Activated T-cell treated with anti-CD3 and anti-CD28 coated beads for 4 hours (primary cell): ENCODE measurements at regions not wholly inside any gene's neighbourhood (a gene's known extent, or its start where the extent isn't known, plus 50 kb on each side); places are given as distances from the start of the nearest gene placed in this dataset.

Source experiments
- DNase-seq: peaks from one replicate; pipeline ENCODE4 v3.0.0-alpha.2; 2020

DNA sequence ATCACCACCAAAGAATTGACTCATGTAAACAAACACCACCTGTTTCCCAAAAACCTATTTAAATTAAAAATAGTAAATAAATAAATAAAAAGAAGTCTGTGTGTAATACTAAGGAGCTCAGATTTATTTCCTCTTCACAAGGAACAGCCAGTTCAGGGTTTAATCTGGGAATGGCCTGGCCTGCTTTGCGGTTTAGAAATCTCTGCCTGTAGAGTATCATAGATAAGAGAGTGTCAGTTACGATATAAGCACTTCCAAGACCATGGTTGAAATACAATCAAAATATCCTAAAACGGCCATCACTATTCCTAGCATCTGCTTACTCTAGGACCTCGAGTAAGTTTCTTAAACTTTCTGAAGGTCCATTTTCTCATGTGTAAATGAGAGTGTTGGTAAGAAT is 274.4 kb downstream of the PLPP3 start:
- DNase-seq: no peak

- no peak for DNase-seq
These were observed 275.6 kb downstream of the PLPP3 start for GRCh38 chr1:56303805-56304204.

- DNase-seq: no peak
These were observed 276.5 kb downstream of the PLPP3 start for GRCh38 chr1:56302878-56303277.

GRCh38 chr1:56301791-56302190 is 277.6 kb downstream of the PLPP3 start:
- no peak for DNase-seq

- DNase-seq: no peak
These were observed 278.5 kb downstream of the PLPP3 start for GRCh38 chr1:56300836-56301235.

DNA sequence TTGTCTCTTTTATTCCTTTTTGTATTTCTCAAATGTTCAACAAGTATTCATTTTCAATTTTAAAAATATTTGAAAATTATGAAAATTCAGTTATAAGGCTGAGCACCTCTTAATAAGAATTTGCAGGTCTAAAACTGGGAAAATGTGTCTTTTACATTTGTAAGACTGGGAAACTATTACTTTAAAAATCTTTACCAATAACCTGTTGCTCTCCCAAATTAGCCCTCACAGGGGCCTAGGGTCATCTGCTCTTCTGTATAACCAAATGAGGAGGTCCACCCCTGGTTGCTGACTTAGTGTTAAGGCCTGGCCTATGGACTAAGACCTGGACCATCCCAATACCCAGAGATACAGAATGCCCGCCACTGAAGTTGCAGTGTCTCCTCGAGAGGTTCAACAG is 280.5 kb downstream of the PLPP3 start:
- DNase-seq: no peak

DNA sequence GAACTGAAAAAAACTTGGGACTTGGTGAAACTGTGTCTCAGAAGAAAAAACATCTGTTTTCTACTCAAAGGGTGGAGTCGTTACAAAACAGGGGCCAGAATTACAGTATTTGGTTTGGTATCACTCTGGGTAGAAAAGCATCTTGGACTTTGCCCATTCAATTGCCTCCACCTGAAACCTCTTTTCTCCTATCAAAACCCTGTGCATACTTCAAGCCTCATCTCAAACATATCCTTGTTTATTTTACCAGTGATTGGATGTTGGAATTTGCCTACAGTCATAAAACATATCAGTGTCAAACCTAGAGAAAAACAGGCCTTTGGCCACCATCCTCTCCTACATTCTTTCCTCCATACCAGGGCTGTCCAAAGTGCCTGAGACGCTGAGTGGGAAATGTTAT is 281.5 kb downstream of the PLPP3 start:
- no peak for DNase-seq

DNA sequence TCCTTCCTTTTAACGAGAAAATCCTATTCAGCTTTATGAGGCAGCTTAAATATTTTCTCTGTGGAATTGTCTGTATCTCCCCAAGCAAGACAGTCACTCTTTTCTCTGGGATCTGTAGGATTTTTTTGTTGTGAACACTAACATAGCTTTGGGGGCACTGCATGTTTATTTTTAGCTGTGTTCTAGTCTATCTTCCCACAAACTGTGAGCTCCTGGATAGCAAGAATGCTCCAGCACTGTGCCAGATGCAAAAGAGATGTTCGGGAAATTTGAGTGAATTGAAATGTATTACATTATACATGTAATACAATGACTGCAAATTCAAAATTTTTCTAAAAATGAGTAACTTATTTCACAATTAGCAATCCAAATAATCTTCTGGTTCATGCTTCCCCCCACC is 282.2 kb downstream of the PLPP3 start:
- DNase-seq: no peak

DNA sequence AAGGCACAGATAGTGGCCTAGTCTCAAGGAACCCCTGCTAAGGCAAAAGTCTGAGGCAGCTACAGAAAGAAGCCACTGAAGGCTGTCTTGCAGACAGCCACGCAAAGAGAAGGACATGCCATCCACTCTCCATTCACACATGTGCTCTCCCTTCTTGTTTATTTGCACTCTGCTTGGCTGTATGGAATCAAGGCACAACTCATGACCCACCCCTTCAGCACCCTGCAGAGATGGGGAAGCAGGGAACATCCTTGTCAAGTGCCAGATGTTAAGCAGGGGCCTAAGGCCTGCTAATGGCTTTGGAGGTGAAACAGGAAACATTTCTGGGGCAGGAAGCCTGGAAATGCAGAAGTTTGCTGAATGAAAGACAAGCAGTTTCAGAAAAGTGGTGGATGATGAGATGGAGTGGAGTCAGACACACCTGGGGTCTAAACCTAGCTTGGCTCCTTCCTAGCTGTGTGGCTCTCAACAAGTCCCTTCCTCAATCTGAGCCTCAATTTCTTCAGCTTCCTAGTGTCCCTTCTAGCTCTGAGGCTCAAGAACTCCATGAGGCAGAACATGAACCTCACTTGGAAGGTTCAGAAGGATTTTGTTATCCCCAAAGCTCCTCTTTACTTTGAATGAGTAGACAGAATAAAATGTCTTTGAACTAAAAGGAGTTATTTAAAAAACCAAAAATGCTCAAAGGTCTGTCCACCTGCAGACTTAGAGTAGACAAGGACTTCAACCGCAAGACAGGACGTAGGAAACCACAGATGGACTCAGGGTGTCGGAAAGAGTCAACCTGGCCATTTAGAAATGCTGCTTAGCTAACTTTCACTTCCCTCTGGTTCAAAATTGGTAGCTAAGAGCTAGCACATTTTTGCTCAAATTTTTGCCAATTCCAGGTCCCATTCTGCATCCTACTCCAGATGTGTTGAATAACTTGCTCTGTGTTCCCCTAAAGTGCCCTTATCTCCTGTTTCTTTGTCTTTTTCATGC is 283.1 kb downstream of the PLPP3 start:
- no peak for DNase-seq

- DNase-seq: no peak
These were observed 287.9 kb downstream of the PLPP3 start for GRCh38 chr1:56291374-56291919.

GRCh38 chr1:56289260-56289659 is 290.1 kb downstream of the PLPP3 start:
- no peak for DNase-seq

DNA sequence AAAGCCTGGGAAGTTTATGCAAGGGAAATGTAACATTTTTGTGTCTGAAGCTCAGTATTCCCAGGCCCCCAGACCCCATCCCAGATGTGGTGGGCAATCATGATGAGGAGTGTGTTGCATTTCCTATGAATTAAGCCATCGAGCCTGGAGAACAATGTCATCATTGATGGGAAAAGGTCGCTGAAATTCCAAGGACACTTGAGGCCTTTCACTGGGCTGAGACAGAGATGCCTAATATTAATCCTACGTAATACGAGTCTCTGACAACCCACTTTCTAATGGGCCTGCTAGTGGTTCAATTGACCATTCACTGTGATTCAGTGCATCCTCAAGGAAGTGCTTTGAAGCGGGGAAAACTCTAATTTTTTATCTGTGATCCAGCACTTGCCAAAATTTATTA is 291.6 kb downstream of the PLPP3 start:
- no peak for DNase-seq

- no peak for DNase-seq
These were observed 292.4 kb downstream of the PLPP3 start for GRCh38 chr1:56286956-56287355.

GRCh38 chr1:56286506-56286905 is 292.9 kb downstream of the PLPP3 start:
- DNase-seq: no peak

- no peak for DNase-seq
These were observed 293.6 kb downstream of the PLPP3 start for GRCh38 chr1:56285554-56286402.

GRCh38 chr1:56284928-56285327 is 294.4 kb downstream of the PLPP3 start:
- no peak for DNase-seq

DNA sequence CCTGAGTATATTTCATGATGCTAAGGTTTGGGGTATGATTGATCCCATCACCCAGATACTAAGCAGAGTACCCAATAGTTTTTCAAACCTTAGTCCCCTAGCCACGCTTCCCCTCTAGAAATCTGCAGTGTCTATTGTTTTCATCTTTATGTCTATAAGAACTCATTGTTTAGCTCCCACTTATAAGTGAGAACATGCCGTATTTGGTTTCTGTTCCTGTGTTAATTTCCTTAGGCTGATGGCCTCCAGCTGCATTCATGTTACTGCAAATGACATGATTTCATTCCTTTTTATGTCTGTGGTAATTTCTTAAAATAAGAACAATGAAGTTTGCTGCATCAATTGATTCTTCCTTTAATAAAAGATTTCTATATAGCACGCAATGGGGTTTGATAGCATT is 301.3 kb downstream of the PLPP3 start:
- no peak for DNase-seq

DNA sequence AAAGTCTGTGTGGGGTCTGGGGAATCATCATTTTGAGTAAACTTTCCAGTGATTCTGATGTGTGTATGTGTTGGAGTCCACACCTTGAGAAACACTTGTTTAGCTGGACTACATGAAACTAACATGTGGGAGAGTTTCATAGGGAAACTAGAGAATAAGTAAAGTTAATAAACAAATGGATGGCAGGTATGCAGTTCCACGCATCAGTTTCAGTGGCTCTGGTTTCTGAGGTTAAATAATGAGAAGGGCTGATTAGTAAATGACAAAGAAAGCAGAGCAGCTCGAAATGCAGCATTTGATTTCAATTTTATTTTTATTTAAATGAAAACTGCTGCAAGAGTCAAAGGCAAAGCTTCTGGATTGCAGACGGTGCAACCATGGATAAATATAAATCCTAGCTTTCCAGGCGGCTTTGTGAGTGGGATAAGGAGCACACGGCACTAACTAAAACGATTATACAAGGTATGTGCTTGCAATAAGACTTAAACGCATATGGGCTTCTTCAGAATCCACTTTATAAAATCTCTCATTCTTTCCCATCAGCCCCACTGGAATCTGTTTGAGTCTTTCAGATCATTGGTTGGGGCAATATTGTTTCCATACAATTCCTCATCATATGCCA is 310.7 kb downstream of the PLPP3 start:
- no peak for DNase-seq

DNA sequence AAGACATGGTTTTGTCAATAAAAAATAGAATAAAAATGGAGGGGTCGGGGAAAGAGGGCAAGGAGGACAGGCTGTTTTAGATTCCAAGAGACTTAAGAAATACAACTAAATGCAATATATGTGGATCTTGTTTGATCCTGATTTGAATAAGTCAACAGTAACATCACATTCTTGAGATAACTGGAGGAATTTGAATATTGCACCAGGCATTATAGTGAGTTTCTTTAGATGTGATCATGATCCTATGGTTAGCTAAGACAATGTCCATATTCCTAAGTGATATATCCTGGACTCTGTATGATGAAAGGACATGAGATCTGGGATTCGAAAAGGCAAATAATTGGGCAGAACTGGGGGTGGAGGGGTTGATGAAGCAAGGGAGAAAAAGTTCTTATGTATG is 311.8 kb downstream of the PLPP3 start:
- DNase-seq: no peak

- DNase-seq: no peak
These were observed 313.0 kb downstream of the PLPP3 start for GRCh38 chr1:56266359-56266758.

DNA sequence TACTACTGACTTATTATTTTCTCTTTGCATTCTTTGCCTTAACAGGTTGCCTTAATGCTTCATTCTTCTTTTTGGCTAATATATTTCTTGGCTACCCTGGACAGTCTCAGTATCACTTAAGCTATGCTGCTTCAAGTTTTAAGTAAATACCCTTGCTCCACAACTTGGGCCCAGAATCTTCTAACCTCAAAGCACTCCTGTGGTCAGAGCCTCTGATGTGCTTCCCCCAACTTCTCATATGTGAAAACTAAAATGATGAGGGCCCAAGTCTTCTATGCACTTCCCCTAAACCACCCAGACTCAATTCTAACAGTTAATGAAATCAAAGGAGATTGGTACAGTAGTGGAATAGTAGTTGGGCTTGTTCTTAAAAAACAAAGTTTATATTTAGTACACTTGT is 314.1 kb downstream of the PLPP3 start:
- DNase-seq: no peak

GRCh38 chr1:56263908-56264307 is 315.5 kb downstream of the PLPP3 start:
- no peak for DNase-seq

DNA sequence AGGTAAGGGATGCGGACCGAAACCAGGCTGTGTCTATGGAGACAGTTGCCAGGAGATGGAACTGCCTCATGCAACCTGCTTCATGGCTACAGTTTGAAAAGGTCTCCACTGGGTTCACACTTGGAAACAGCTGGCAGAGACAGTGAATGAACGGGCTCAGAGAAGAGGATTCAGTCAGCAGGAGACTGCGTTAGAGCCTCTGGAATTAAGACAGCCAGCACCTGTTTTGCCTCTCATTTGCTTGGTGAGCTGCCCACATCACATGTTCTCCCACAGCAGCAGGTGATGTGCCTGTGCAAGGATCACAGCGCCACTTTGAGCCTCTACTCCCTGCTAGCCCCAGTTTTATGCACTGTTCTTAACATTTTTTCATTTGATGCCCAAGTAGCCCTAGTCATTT is 321.0 kb downstream of the PLPP3 start:
- DNase-seq: no peak
